Breast epithelium (tissue), 3 donors: ENCODE measurements at regions not wholly inside any gene's neighbourhood (a gene's known extent, or its start where the extent isn't known, plus 50 kb on each side); places are given as distances from the start of the nearest gene placed in this dataset.

Experiments
- POLR2A ChIP-seq: fragments of 450-650 bp; IDR thresholded peaks from one replicate; pipeline ENCODE4 v1.6.1; 2016; ENCODE audit warnings: antibody characterized with exemption, mild to moderate bottlenecking, moderate library complexity
- TF ChIP-seq, protein P1 (sequence below), 3 donors: fragments of 450-650 bp; IDR thresholded peaks; one replicate each; pipeline ENCODE4 v1.5.1; 2016 to 2017; ENCODE audit warnings: antibody characterized with exemption in 3 of 3, mild to moderate bottlenecking in 3 of 3, moderate library complexity in 3 of 3

DNA sequence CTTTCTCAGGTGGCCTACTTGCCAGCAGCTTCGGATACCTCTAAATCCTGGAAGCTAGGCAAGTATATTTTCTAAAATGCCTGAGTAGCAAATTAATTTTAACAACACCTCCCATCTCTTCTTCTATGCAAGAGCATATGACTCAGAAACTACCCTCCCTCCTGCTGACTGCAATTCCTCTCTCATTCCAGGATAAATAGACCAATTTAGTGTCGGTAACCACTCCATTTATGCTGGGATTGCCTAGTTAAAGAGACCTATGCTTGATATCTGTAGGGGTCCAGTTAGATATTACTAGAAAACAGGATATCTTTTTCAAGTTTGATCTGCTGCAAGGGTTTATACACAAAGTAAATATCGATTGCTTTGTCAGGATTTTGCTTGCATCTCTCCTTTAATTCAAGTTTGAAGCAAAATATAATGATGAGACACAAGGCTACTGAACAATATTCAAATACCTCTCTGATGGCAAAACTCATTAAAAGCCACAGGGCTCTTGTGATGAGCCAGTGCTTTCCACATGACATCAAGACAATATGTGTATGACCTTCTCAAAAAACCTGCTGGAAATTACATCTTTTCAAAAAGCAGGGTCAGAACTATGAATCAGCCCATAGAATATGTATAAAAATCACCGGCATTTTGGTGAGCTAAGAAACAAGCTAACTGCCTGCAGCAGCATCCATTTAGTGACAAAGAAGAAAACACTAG, 491.6 kb upstream of the NECTIN3 start:
- TF ChIP-seq, protein P1, sequence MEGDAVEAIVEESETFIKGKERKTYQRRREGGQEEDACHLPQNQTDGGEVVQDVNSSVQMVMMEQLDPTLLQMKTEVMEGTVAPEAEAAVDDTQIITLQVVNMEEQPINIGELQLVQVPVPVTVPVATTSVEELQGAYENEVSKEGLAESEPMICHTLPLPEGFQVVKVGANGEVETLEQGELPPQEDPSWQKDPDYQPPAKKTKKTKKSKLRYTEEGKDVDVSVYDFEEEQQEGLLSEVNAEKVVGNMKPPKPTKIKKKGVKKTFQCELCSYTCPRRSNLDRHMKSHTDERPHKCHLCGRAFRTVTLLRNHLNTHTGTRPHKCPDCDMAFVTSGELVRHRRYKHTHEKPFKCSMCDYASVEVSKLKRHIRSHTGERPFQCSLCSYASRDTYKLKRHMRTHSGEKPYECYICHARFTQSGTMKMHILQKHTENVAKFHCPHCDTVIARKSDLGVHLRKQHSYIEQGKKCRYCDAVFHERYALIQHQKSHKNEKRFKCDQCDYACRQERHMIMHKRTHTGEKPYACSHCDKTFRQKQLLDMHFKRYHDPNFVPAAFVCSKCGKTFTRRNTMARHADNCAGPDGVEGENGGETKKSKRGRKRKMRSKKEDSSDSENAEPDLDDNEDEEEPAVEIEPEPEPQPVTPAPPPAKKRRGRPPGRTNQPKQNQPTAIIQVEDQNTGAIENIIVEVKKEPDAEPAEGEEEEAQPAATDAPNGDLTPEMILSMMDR (IDR thresholded peaks at IDR 0.05) = no peak
- no peak for TF ChIP-seq POLR2A
